ENCODE measurements at regions not wholly inside any gene's neighbourhood (a gene's known extent, or its start where the extent isn't known, plus 50 kb on each side); places are given as distances from the start of the nearest gene placed in this dataset.
A peak's percentile ranks its signal among the peaks of the same experiment; 100 is the strongest.
"Not testable (repeated sequence)": the region's sequence is repeated elsewhere in the genome, so short reads cannot be mapped to it uniquely, and the experiment has no call there.

- ATAC-seq = no peak
- no peak for TF ChIP-seq CTCF (IDR thresholded peaks at IDR 0.05)
- H3K36me3 ChIP-seq = no peaks in the 10 kb centered on the region
- H3K4me3 ChIP-seq = no peak overlapping the region
- intact Hi-C loops (cut with DNase I) = no loop called here
- no peak for DNase-seq
- no peaks in the 10 kb centered on the region for H3K27me3 ChIP-seq (ENCODE audit: low read depth)
- H3K9me3 ChIP-seq = peaks cover 30% of the 10 kb centered on the region
- H3K4me1 ChIP-seq = no peaks in the 10 kb centered on the region
- no peak overlapping the region for H3K27ac ChIP-seq
Measured at GRCh38 chr1:214762902-214763301, 159.9 kb downstream of the CENPF start.

GRCh38 chr1:214764502-214764901, 161.5 kb downstream of the CENPF start:
- no peak for DNase-seq
- Histone ChIP-seq H3K4me1 (no peaks in the 10 kb centered on the region), H3K9me3 (peaks cover 30% of the 10 kb centered on the region), H3K27me3 (ENCODE audit: low read depth) (no peaks in the 10 kb centered on the region), H3K27ac (no peak overlapping the region), H3K36me3 (no peaks in the 10 kb centered on the region), H3K4me3 (no peak overlapping the region)
- TF ChIP-seq CTCF (IDR thresholded peaks at IDR 0.05) = no peak
- ATAC-seq = no peak
- intact Hi-C loops (cut with DNase I) = no loop called here

- no peak for TF ChIP-seq CTCF (IDR thresholded peaks at IDR 0.05)
- no peak for DNase-seq
- Histone ChIP-seq H3K36me3 (no peaks in the 10 kb centered on the region), H3K4me3 (no peak overlapping the region), H3K27ac (no peak overlapping the region), H3K27me3 (ENCODE audit: low read depth) (no peaks in the 10 kb centered on the region), H3K9me3 (peaks cover 9% of the 10 kb centered on the region), H3K4me1 (no peaks in the 10 kb centered on the region)
- intact Hi-C loops (cut with DNase I) = no loop called here
- ATAC-seq = no peak
Measured at GRCh38 chr1:214767221-214767620, 164.2 kb downstream of the CENPF start.

- ATAC-seq; H3K36me3 ChIP-seq; H3K4me3 ChIP-seq; H3K4me1 ChIP-seq; H3K27me3 ChIP-seq (ENCODE audit: low read depth); DNase-seq; H3K27ac ChIP-seq; H3K9me3 ChIP-seq; intact Hi-C loops (cut with DNase I): not testable (repeated sequence)
Measured at GRCh38 chr1:214769666-214770065, 166.7 kb downstream of the CENPF start.

GRCh38 chr1:214777364-214777763, 174.4 kb downstream of the CENPF start:
- no peaks in the 10 kb centered on the region for H3K9me3 ChIP-seq
- TF ChIP-seq CTCF (IDR thresholded peaks at IDR 0.05) = no peak
- H3K36me3 ChIP-seq = no peaks in the 10 kb centered on the region
- H3K27ac ChIP-seq = no peak overlapping the region
- H3K4me1 ChIP-seq = no peaks in the 10 kb centered on the region
- intact Hi-C loops (cut with DNase I) = no loop called here
- no peak overlapping the region for H3K4me3 ChIP-seq
- no peak for ATAC-seq
- DNase-seq = no peak
- no peaks in the 10 kb centered on the region for H3K27me3 ChIP-seq (ENCODE audit: low read depth)

GRCh38 chr1:214791961-214792360, 189.0 kb downstream of the CENPF start:
- ATAC-seq (peak in 1 of 2 donors; percentile 15), DNase-seq (no peak)
- H3K36me3 ChIP-seq = no peaks in the 10 kb centered on the region
- no peak overlapping the region for H3K4me3 ChIP-seq
- no peaks in the 10 kb centered on the region for H3K27me3 ChIP-seq (ENCODE audit: low read depth)
- H3K9me3 ChIP-seq = no peaks in the 10 kb centered on the region
- no peak for TF ChIP-seq CTCF (IDR thresholded peaks at IDR 0.05)
- no peaks in the 10 kb centered on the region for H3K4me1 ChIP-seq
- intact Hi-C loops (cut with DNase I) = no loop called here
- no peak overlapping the region for H3K27ac ChIP-seq
